CD4-positive, alpha-beta T cell treated with Interleukin-4 for 4 hours (primary cell): ENCODE measurements at regions not wholly inside any gene's neighbourhood (a gene's known extent, or its start where the extent isn't known, plus 50 kb on each side); places are given as distances from the start of the nearest gene placed in this dataset.
"Not testable (repeated sequence)": the region's sequence is repeated elsewhere in the genome, so short reads cannot be mapped to it uniquely, and the experiment has no call there.

Experiments used
- DNase-seq: peaks from one replicate; pipeline ENCODE4 v3.0.0-alpha.2; 2020

GRCh38 chr2:195270466-195271039, 386.5 kb upstream of the SLC39A10 start:
- DNase-seq, result no peak

DNA sequence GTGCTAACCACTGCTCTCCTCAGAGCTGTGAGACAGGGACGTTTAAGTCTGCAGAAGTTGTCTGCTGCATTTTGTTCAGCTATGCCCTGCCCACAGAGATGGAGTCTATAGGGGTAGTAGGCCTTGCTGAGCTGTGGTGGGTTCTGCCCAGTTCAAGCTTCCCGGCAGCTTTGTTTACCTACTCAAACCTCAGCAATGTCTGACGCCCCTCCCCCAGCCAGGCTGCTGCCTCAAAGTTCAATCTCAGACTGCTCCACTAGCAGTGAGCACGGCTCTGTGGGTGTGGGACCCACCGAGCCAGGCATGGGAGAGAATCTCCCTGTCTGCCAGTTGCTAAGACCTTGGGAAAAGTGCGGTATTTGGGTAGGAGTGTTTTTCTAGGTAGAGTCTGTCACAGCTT, 387.8 kb upstream of the SLC39A10 start:
- DNase-seq, result no peak

DNA sequence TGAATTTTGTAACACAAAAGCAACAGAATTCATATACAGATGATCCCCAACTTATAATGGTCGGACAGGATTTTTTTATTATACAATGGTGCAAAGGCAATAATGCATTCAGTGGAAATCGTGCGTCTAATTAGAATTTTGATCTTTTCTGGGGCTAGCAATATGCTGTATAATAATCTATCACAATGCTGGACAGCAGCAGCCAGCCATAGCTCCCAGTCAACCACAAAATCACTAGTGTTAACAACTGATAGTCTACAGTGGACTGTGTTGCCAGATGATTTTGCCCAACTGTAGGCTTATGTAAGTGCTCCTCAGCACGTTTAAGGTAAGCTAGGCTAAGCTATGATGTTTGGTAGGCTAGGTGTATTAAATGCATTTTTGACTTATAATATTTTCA, 399.0 kb upstream of the SLC39A10 start:
- DNase-seq, result no peak

- DNase-seq, result no peak
These were observed 405.0 kb upstream of the SLC39A10 start for GRCh38 chr2:195252018-195252417.

DNA sequence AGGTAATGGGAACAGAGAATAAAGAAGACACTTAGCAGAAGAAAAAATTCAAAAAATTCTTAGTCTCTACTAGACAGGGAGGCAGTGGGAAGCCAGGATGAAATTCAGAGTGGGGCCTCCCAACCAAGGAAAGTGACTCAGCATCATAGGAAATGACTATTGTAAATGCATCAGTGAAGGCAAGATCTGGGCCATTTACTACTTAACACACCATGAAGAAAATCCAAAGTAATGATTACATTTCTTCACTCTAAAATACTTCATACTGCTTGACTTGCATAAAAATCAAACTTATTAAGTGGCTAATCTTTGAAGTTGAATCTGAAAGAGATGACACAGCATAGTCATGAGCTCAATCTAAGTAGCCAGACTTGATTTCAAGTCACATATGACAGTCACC, 405.8 kb upstream of the SLC39A10 start:
- no peak for DNase-seq

GRCh38 chr2:195238826-195239225, 418.2 kb upstream of the SLC39A10 start:
- DNase-seq, result no peak

GRCh38 chr2:195238379-195238778, 418.6 kb upstream of the SLC39A10 start:
- no peak for DNase-seq

- DNase-seq, result not testable (repeated sequence)
These were observed 428.5 kb upstream of the SLC39A10 start for GRCh38 chr2:195228547-195228946.

DNA sequence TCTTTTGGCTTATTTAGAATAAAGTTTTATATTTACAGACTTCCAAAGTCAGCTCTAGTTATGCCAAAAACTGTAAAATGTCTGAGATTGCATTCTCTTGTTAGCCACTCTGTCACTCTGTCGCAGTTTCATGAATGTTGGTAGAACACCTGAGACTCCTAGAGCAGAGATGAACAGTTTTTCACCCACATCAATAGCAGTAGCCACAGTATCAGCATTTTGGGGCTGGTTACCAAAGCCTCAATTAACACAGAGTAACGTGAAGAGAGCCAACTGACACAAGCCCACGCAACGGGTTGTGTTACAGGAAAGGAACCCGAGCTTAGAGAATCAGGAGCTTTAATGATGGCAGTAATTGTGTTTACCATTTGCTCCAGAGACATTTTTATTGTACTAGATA, 443.0 kb upstream of the SLC39A10 start:
- DNase-seq, result no peak

DNA sequence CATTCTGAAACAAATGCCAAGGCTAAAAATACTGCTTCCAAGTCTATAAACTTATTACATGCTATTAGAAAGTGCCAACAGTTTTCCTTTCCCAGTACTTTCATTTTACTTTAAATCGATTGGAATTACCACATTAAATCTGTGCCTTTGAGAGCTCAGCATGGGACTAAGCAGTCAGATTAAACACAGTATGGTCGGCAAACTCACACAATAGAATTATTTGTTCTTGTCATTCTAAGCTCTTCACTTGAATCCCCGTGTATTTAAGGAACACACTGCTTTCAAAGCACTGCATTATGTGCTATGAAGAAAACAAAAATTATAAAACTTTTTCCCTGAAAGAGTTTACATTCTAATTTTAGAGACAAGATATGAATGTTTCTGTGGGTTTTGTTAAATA, 444.4 kb upstream of the SLC39A10 start:
- no peak for DNase-seq

GRCh38 chr2:195202163-195202845, 454.7 kb upstream of the SLC39A10 start:
- no peak for DNase-seq

DNA sequence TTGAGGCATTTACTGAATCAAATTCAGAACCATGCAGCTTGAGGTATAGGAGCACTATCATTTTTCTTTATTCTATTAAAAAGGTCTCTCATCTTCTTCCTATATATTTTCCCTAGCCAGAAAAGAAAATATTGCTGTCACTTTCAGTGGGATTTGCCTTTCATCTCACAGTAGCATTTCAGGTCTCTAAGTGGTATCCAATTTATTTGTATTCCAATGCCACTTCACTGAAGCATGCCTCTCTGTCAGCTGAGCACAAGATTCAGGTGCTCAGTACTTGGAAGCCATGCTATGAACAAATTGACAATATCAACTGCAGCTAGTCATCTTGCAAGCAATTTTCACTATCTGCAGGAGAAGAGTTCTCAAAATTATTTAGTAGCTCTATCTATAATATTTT, 457.2 kb upstream of the SLC39A10 start:
- no peak for DNase-seq

DNA sequence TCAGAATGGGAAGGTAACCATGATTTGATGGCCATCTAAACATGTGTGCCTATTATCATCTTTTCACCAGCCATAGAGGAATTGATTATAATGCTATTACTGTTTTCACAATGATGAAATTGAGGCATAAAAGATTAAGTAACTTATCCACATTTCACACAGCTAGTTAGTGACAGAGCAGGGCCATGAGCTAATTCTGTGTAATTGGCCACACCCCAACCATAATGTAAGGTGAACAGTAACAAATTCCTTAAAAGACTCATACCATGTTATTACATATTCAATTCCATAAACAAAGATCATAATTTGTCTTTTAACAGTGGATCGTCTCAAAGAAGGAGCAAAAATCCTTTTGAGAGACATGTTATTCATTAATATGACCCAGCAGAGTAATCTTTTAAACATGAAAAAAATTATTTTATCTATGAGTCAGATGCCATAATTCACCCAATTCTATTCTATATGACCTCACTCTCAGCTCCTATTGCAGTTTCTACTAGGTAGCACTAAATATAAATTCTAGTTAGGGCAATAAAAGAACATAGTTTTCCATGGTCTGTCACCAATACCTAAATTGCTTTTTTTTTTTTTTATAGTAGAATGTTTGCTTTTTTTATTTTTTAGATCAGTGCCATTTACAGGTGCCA, 475.8 kb upstream of the SLC39A10 start:
- DNase-seq, result no peak

DNA sequence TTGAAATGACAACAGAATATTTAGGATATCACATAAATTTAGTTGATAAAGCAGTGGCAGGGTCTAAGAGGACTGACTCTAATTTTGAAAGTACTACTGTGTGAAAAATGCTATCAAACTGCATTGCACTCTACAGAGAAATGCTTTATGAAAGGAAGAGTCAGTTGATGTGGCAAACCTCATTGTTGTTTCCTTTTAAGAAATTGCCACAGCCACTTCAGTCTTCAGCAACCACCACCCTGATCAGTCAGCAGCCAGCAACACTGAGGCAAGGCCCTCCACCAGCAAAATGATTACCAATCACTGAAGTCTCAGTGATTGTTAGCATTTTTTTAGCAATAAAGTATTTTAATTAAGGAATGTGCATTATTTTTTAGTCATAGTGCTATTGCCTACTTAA, 488.7 kb upstream of the SLC39A10 start:
- DNase-seq, result no peak

DNA sequence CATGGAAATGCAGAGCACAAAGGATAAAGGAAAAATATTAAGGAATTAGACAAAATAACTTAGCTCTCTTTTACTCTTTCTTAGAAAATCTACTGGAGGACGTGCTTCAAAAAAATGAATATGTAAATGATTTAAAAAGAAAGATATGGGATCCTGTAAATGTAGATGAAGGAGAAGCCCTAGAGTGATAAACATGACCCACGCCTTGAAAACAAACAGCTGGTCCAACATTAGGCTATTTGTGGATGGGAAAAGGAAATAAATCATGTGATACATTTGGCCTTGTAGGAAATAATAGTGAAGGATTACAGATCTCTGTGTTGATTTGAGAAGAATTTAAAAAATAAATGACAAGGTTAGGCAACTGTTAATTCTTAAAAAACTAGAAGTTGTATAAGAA, 492.1 kb upstream of the SLC39A10 start:
- no peak for DNase-seq

DNA sequence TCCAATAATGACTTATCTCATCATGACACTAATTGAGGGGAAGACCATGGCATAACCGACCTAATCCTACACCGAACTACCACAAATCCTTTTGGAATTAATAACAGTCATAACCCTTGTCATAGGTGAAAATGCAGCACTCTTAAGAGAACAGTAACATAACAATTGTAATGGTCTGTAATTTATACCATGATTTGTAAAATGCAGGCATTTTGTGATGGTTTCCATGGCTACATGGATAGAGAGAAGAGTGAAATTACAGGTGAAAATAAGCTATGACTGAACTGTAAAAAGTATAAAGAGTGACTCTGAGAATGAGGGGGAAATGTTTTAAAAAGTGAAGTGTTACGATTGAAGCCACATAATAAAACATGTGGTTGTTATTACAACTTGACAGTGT, 494.1 kb upstream of the SLC39A10 start:
- no peak for DNase-seq

GRCh38 chr2:195162194-195162593, 494.8 kb upstream of the SLC39A10 start:
- DNase-seq, result no peak

GRCh38 chr2:195160963-195161362, 496.1 kb upstream of the SLC39A10 start:
- DNase-seq, result no peak

- no peak for DNase-seq
These were observed 505.3 kb upstream of the SLC39A10 start for GRCh38 chr2:195151711-195152110.

DNA sequence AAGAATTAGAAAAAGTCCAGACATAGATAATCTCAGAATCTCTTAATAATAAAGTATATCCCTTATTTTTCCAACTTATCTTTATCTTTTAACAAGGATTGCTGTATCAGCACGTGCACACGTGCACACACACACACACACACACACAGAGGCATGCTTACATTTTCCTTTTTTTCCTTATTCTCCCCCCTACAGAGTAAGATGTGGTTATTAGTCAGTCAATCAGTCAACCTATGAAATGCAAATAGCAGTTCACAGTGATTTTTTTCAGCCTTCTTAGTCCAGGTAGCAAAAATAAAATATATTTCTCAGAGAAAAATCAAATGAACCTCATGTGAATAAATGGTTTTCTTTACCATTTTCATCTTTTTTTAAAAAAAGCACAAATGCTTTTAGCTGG, 506.2 kb upstream of the SLC39A10 start:
- DNase-seq, result no peak

DNA sequence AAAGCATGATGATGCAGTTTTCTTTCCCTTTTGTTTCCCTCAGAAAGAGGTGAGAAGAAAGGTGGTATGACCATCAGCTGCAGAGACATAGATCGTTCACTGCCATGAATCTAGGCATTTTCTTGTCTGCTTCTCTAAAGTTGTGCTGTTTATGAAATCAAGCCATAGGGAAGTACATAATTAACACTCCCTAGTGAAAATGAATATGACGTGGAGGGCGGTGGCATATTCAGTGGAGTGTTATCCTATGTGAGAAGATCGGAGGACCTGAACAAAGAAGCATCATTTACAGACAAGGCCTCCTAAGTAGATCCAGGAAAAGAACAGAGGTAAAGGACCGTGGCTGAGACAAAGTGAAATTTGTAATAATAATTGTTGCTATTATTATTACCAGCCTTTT, 509.0 kb upstream of the SLC39A10 start:
- DNase-seq, result no peak

DNA sequence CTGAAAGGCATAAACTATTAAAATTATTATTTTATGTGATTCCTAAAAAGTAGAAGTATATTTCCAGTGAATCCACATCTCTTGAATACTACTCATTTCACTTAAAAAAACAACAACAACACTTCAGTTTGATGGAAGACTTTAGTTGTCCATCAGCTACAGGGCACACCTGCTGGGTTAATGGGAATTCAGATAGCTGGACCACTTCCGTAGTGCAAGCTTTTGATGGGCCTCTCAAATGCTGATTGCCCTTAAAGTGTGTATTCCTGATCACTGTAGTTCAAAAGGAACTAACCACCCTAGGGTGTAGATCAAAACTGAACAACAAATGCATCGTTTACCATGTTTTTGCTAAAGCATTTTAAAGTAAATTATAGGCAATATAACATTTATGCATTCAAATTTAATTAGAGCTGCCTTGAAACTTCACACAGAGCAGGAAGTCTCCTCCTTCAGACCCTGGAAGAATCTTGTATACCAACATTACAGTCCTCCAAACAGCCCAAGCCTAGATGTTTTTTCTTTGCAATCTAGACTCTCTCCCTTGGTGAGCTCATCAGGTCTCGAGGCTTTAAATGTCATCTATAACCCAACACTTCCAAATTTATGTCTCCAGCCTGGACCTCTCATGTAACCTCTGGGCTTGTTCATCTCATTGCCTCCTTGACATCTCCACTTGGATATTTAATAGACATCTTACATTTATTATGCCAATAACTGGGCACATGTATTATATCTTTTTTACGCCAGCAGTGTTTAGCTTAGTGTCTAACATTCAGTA, 510.1 kb upstream of the SLC39A10 start:
- no peak for DNase-seq

- DNase-seq, result no peak
These were observed 518.6 kb upstream of the SLC39A10 start for GRCh38 chr2:195138435-195138834.

DNA sequence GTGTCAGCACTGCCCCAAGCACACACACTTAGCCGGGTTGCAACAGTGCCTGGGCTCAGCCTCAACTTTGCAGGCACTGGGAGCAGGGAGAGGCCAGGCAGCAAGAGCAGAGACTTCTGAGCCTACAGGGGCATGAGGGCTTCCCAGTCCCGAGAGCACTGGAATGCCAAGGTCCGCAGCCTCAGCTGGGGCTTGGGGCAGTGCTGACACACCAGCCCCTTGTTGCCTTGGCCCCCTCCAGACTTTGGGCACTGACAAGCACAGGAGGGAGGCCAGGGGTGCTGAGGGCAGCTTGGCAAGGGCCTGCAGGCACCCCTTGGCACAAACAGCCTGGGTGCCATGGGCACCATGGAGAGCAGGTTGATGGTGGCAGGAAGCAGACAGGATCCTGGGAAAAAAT, 531.1 kb upstream of the SLC39A10 start:
- not testable (repeated sequence) for DNase-seq
